ENCODE measurements at regions not wholly inside any gene's neighbourhood (a gene's known extent, or its start where the extent isn't known, plus 50 kb on each side); places are given as distances from the start of the nearest gene placed in this dataset.

- TF ChIP-seq, protein P1, sequence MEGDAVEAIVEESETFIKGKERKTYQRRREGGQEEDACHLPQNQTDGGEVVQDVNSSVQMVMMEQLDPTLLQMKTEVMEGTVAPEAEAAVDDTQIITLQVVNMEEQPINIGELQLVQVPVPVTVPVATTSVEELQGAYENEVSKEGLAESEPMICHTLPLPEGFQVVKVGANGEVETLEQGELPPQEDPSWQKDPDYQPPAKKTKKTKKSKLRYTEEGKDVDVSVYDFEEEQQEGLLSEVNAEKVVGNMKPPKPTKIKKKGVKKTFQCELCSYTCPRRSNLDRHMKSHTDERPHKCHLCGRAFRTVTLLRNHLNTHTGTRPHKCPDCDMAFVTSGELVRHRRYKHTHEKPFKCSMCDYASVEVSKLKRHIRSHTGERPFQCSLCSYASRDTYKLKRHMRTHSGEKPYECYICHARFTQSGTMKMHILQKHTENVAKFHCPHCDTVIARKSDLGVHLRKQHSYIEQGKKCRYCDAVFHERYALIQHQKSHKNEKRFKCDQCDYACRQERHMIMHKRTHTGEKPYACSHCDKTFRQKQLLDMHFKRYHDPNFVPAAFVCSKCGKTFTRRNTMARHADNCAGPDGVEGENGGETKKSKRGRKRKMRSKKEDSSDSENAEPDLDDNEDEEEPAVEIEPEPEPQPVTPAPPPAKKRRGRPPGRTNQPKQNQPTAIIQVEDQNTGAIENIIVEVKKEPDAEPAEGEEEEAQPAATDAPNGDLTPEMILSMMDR (IDR thresholded peaks at IDR 0.05) = no peak
- no peak for TF ChIP-seq EZH2phosphoT487 (IDR thresholded peaks at IDR 0.05)
These were observed 80.2 kb upstream of the ACP3 start for GRCh38 chr3:132236701-132237651.
